Adrenal gland (tissue), 9 donors: ENCODE measurements at regions not wholly inside any gene's neighbourhood (a gene's known extent, or its start where the extent isn't known, plus 50 kb on each side); places are given as distances from the start of the nearest gene placed in this dataset.
A peak's percentile ranks its signal among the peaks of the same experiment; 100 is the strongest.

ENCODE experiments used
- DNase-seq, 7 donors: peaks; one replicate each; pipeline ENCODE4 v3.0.0-alpha.2; 2019 to 2020
- H3K27ac ChIP-seq, 5 donors: fragments of 200-600 bp; sonication (generic) in 4 of 5; 1 replicate in 3 of 5; 2 replicates in 2 of 5; pipeline versions ENCODE4 v1.5.1 to v1.8.0; 2016 to 2020; ENCODE audit warnings: mild to moderate bottlenecking in 1 of 5
- H3K27me3 ChIP-seq: fragments of 200-600 bp; 2 replicates; pipeline ENCODE4 v1.8.0; 2021
- H3K36me3 ChIP-seq, 2 donors: fragments of 200-600 bp; replicated peaks in 1 of 2; 1 replicate in 1 of 2; 2 replicates in 1 of 2; pipeline versions ENCODE4 v1.5.1 to v1.8.0; 2018 to 2022
- H3K4me1 ChIP-seq, 2 donors: fragments of 200-600 bp; replicated peaks in 1 of 2; 1 replicate in 1 of 2; 2 replicates in 1 of 2; pipeline versions ENCODE4 v1.5.1 to v1.8.0; 2018 to 2021
- H3K4me3 ChIP-seq, 4 donors: fragments of 200-600 bp; sonication (generic) in 3 of 4; one replicate each; pipeline ENCODE4 v1.5.1; 2016 to 2018
- H3K9me3 ChIP-seq, 3 donors: fragments of 200-600 bp; sonication (generic) in 1 of 3; replicated peaks in 1 of 3; 1 replicate in 2 of 3; 2 replicates in 1 of 3; pipeline versions ENCODE4 v1.5.1 to v1.8.0; 2016 to 2021
- POLR2A ChIP-seq, 2 donors: fragments of 450-650 bp; IDR thresholded peaks; one replicate each; pipeline ENCODE4 v1.6.1; 2017; ENCODE audit warnings: antibody characterized with exemption in 2 of 2, mild to moderate bottlenecking in 2 of 2, moderate library complexity in 1 of 2
- WGBS, 4 donors: extraction: QIAGEN DNeasy Blood & Tissue Kit in 2 of 4; methylation state at CpG; one replicate each; pipeline versions ENCODE4 v1.1.5 to v1.1.7; 2013 to 2017; 5-methylcytosine and 5-hydroxymethylcytosine counted together
- intact Hi-C, 2 donors: fragments of 100-400 bp; cut with DNase I; formaldehyde crosslinking; loops; one replicate each; pipeline versions ENCODE4 v1.14.1 to v1.15.0; 2022 to 2023
- TF ChIP-seq, protein P1 (sequence below), 6 experiments: fragments of 450-650 bp in 4 of 6; fragments of 200-600 bp in 2 of 6; sonication (generic) in 1 of 6; IDR thresholded peaks; 1 replicate in 5 of 6; 2 replicates in 1 of 6; pipeline versions ENCODE4 v1.5.1 to v1.8.0; 2016 to 2021; ENCODE audit warnings: antibody characterized with exemption in 6 of 6, mild to moderate bottlenecking in 2 of 6, moderate library complexity in 1 of 6
- donor health status: healthy with polysubstance abuse.
- donor health status: Bipolar disorder and iron deficiency.
- donor health status: DM: yes; HTN: yes; CAD: no.
- donor health status: DM: no; HTN: no; CAD: no.
- donor health status: DM: no; HTN: no; CAD: no.

DNA sequence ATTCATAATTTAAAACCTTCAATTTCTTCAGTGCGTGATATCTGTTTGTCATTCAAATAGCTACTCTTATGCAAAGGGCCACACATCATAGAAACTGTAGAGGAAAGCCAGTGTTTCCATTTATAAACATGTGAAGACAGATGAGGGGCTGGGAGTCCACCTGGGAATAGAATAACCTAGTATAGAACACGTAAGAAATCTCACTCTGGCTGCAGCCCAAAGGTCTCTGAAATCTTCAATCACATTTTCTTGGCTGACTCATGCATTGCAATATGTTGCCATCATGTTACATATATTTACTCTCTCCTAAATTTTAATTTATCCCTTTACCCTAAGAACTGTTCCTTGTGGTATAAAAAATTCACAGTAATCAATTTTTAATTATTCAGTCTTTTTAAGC is 123.2 kb downstream of the ELOVL4 start:
- no peak overlapping the region for H3K4me3 ChIP-seq
- TF ChIP-seq, protein P1, sequence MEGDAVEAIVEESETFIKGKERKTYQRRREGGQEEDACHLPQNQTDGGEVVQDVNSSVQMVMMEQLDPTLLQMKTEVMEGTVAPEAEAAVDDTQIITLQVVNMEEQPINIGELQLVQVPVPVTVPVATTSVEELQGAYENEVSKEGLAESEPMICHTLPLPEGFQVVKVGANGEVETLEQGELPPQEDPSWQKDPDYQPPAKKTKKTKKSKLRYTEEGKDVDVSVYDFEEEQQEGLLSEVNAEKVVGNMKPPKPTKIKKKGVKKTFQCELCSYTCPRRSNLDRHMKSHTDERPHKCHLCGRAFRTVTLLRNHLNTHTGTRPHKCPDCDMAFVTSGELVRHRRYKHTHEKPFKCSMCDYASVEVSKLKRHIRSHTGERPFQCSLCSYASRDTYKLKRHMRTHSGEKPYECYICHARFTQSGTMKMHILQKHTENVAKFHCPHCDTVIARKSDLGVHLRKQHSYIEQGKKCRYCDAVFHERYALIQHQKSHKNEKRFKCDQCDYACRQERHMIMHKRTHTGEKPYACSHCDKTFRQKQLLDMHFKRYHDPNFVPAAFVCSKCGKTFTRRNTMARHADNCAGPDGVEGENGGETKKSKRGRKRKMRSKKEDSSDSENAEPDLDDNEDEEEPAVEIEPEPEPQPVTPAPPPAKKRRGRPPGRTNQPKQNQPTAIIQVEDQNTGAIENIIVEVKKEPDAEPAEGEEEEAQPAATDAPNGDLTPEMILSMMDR (IDR thresholded peaks at IDR 0.05): no peak
- 52 to 65% (median 57%) methylated on average over 2 of the region's 2 CpGs for WGBS, 4 donors
- intact Hi-C loops: no loop called here
- H3K27me3 ChIP-seq: no peaks in the 10 kb centered on the region
- no peak overlapping the region for H3K27ac ChIP-seq
- H3K9me3 ChIP-seq: no peaks in the 10 kb centered on the region
- no peak for DNase-seq
- H3K4me1 ChIP-seq: no peaks in the 10 kb centered on the region
- no peaks in the 10 kb centered on the region for H3K36me3 ChIP-seq

DNA sequence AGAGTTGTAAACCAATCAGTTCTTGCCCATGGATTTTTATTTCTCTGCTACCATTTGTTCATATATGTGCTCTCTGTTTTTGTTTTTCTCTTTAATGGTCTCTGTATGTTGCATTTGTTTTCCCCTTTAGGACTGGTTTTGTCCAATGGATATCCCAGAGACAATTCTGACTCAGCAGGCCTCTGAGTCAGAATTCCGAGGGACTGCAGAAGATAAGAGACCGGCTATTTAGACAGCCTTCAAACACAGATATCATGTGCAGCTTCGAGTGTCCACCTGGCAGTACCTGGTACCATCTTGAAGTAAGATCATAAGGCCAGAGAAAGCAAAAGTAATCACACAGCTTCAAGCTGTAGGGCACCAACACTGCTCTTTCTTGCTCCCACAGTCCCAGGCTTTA is 125.5 kb downstream of the ELOVL4 start:
- Histone ChIP-seq H3K9me3 (no peaks in the 10 kb centered on the region), H3K27me3 (no peaks in the 10 kb centered on the region), H3K4me1 (no peaks in the 10 kb centered on the region), H3K36me3 (no peaks in the 10 kb centered on the region), H3K4me3 (no peak overlapping the region), H3K27ac (no peak overlapping the region)
- DNase-seq: peak in 2 of 7 donors; percentile 10 to 13
- no peak for TF ChIP-seq POLR2A (IDR thresholded peaks at IDR 0.05)
- TF ChIP-seq, protein P1 (IDR thresholded peaks at IDR 0.05): no peak
- 37 to 51% (median 42%) methylated on average over 3 of the region's 3 CpGs for WGBS, 4 donors
- intact Hi-C loops: no loop called here

DNA sequence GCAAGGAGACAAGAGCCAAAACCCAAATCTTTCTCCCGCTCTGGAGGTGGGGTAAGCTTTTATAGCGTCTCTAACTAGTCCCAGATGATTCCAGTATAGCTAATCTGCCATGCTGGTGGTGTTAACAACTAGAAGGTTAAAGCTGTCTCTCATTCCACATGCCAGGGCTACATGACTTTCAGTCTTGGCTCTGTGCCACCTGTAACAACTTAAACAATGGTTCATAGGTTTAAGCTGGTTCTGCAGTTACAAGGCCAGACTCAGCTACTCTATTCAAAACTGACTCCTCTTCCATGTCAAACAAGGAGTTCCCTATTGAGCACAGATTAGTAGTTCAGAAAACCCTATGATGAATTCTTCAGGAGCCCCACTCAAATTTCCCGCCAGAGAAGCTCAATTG is 128.9 kb downstream of the ELOVL4 start:
- intact Hi-C loops: no loop called here
- Histone ChIP-seq H3K9me3 (no peaks in the 10 kb centered on the region), H3K4me1 (no peaks in the 10 kb centered on the region), H3K27ac (no peak overlapping the region), H3K36me3 (no peaks in the 10 kb centered on the region), H3K4me3 (no peak overlapping the region), H3K27me3 (no peaks in the 10 kb centered on the region)
- no peak for DNase-seq
- WGBS, 4 donors: 89 to 100% (median 93%) methylated on average over 3 of the region's 3 CpGs
- TF ChIP-seq, protein P1 (IDR thresholded peaks at IDR 0.05): no peak
- TF ChIP-seq POLR2A (IDR thresholded peaks at IDR 0.05): no peak

DNA sequence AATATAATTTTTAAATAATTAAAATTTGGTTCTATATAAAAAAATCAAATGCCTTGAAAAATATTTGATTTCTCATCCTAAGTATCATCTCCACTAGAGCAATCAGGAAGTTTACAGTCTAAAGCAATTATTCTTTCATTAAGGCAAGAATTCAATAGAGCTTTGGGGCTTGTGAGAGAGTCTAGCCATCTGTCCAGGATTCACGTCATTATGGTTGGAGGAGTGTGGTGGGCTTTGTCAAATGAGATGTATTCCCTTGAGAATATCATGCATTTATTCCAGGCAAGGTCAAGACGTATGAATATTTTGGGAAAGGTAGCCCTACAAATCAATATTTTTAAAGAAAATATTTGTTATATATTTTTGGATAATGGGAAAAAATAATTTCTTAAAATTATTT is 132.4 kb downstream of the ELOVL4 start:
- no peaks in the 10 kb centered on the region for H3K27me3 ChIP-seq
- 38 to 75% (median 68%) methylated on average over 2 of the region's 2 CpGs for WGBS, 4 donors
- H3K9me3 ChIP-seq: no peaks in the 10 kb centered on the region
- TF ChIP-seq, protein P1 (IDR thresholded peaks at IDR 0.05): no peak
- no peak for TF ChIP-seq POLR2A (IDR thresholded peaks at IDR 0.05)
- DNase-seq: no peak
- no peak overlapping the region for H3K4me3 ChIP-seq
- H3K36me3 ChIP-seq: no peaks in the 10 kb centered on the region
- intact Hi-C loops: loop anchor here in 1 of 2 donors (5.0 kb wide), 1 partner anchor 38 kb away; no protein-coding TSS in a partner anchor
- no peak overlapping the region for H3K27ac ChIP-seq
- H3K4me1 ChIP-seq: no peaks in the 10 kb centered on the region
